H1 (cell line): ENCODE measurements at regions not wholly inside any gene's neighbourhood (a gene's known extent, or its start where the extent isn't known, plus 50 kb on each side); places are given as distances from the start of the nearest gene placed in this dataset.

Source experiments
- CEBPB ChIP-seq: IDR thresholded peaks from 2 replicates; pipeline ENCODE4 v1.6.1; 2012; ENCODE audit warnings: low read depth, low read length
- CHD2 ChIP-seq: IDR thresholded peaks from 2 replicates; pipeline ENCODE4 v1.6.1; 2012; ENCODE audit warnings: low read length, improper control_type of control experiment
- CREB1 ChIP-seq: IDR thresholded peaks from 2 replicates; pipeline ENCODE4 v1.6.1; 2012; ENCODE audit warnings: inconsistent platforms
- POLR2A ChIP-seq, 2 experiments: IDR thresholded peaks; 1 replicate in 1 of 2; 2 replicates in 1 of 2; pipeline ENCODE4 v1.6.1; 2011; ENCODE audit warnings: low read depth in 2 of 2, low read length in 2 of 2, mild to moderate bottlenecking in 2 of 2; ENCODE audit errors: control extremely low read depth in 1 of 2
- RAD21 ChIP-seq, 2 experiments: IDR thresholded peaks in 1 of 2; conservative IDR thresholded peaks in 1 of 2; 2 replicates each; pipeline ENCODE4 v1.6.1; 2011; ENCODE audit warnings: low read depth in 2 of 2, low read length in 2 of 2, improper control_type of control experiment in 1 of 2, inconsistent platforms in 1 of 2, mild to moderate bottlenecking in 1 of 2, moderate library complexity in 1 of 2
- SUZ12 ChIP-seq: fragments of 200-600 bp; sonication (generic); IDR thresholded peaks from 2 replicates; pipeline ENCODE4 v1.6.1; 2012; ENCODE audit warnings: mild to moderate bottlenecking, inconsistent platforms, low read length, moderate library complexity, mixed read lengths
- TF ChIP-seq, protein P1 (sequence below): IDR thresholded peaks from 2 replicates; pipeline ENCODE4 v1.6.1; 2012; ENCODE audit warnings: inconsistent platforms
- TF ChIP-seq, protein P2 (sequence below), 3 experiments: IDR thresholded peaks; 1 replicate in 2 of 3; 2 replicates in 1 of 3; pipeline versions ENCODE4 v1.5.1 to v1.6.1; 2011; ENCODE audit warnings: low read length in 3 of 3, mild to moderate bottlenecking in 3 of 3, inconsistent platforms in 2 of 3, low read depth in 1 of 3, moderate library complexity in 1 of 3; ENCODE audit not compliant: insufficient read depth in 1 of 3; ENCODE audit errors: control extremely low read depth in 1 of 3

- no peak for TF ChIP-seq POLR2A (IDR thresholded peaks at IDR 0.05; ENCODE audit: control extremely low read depth in 1 of 2, low read depth in 2 of 2, low read length in 2 of 2)
- TF ChIP-seq, protein P1, sequence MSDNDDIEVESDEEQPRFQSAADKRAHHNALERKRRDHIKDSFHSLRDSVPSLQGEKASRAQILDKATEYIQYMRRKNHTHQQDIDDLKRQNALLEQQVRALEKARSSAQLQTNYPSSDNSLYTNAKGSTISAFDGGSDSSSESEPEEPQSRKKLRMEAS: no peak
- TF ChIP-seq RAD21 (IDR thresholded peaks at IDR 0.05 in 1 of 2, conservative IDR thresholded peaks at IDR 0.05 in 1 of 2; ENCODE audit: low read depth in 2 of 2, low read length in 2 of 2): no peak
- TF ChIP-seq CHD2: no peak
- TF ChIP-seq, protein P2, sequence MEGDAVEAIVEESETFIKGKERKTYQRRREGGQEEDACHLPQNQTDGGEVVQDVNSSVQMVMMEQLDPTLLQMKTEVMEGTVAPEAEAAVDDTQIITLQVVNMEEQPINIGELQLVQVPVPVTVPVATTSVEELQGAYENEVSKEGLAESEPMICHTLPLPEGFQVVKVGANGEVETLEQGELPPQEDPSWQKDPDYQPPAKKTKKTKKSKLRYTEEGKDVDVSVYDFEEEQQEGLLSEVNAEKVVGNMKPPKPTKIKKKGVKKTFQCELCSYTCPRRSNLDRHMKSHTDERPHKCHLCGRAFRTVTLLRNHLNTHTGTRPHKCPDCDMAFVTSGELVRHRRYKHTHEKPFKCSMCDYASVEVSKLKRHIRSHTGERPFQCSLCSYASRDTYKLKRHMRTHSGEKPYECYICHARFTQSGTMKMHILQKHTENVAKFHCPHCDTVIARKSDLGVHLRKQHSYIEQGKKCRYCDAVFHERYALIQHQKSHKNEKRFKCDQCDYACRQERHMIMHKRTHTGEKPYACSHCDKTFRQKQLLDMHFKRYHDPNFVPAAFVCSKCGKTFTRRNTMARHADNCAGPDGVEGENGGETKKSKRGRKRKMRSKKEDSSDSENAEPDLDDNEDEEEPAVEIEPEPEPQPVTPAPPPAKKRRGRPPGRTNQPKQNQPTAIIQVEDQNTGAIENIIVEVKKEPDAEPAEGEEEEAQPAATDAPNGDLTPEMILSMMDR (IDR thresholded peaks at IDR 0.05; ENCODE audit: control extremely low read depth in 1 of 3, insufficient read depth in 1 of 3, low read depth in 1 of 3, low read length in 3 of 3): no peak
- TF ChIP-seq CREB1: no peak
- no peak for TF ChIP-seq SUZ12
- TF ChIP-seq CEBPB: 0 out of 2 replicates have a peak, but pooled peaks have one; percentile 35
These were observed 153.1 kb upstream of the MEOX2 start for GRCh38 chr7:15839416-15840100.
